Adrenal gland (tissue), 9 donors: ENCODE measurements at regions not wholly inside any gene's neighbourhood (a gene's known extent, or its start where the extent isn't known, plus 50 kb on each side); places are given as distances from the start of the nearest gene placed in this dataset.

ENCODE experiments used
- DNase-seq, 7 donors: peaks; one replicate each; pipeline ENCODE4 v3.0.0-alpha.2; 2019 to 2020
- H3K27ac ChIP-seq, 5 donors: fragments of 200-600 bp; sonication (generic) in 4 of 5; 1 replicate in 3 of 5; 2 replicates in 2 of 5; pipeline versions ENCODE4 v1.5.1 to v1.8.0; 2016 to 2020; ENCODE audit warnings: mild to moderate bottlenecking in 1 of 5
- H3K27me3 ChIP-seq: fragments of 200-600 bp; 2 replicates; pipeline ENCODE4 v1.8.0; 2021
- H3K36me3 ChIP-seq, 2 donors: fragments of 200-600 bp; replicated peaks in 1 of 2; 1 replicate in 1 of 2; 2 replicates in 1 of 2; pipeline versions ENCODE4 v1.5.1 to v1.8.0; 2018 to 2022
- H3K4me1 ChIP-seq, 2 donors: fragments of 200-600 bp; replicated peaks in 1 of 2; 1 replicate in 1 of 2; 2 replicates in 1 of 2; pipeline versions ENCODE4 v1.5.1 to v1.8.0; 2018 to 2021
- H3K4me3 ChIP-seq, 4 donors: fragments of 200-600 bp; sonication (generic) in 3 of 4; one replicate each; pipeline ENCODE4 v1.5.1; 2016 to 2018
- H3K9me3 ChIP-seq, 3 donors: fragments of 200-600 bp; sonication (generic) in 1 of 3; replicated peaks in 1 of 3; 1 replicate in 2 of 3; 2 replicates in 1 of 3; pipeline versions ENCODE4 v1.5.1 to v1.8.0; 2016 to 2021
- CTCF ChIP-seq, 6 experiments: fragments of 450-650 bp in 4 of 6; fragments of 200-600 bp in 2 of 6; sonication (generic) in 1 of 6; IDR thresholded peaks; 1 replicate in 5 of 6; 2 replicates in 1 of 6; pipeline versions ENCODE4 v1.5.1 to v1.8.0; 2016 to 2021; ENCODE audit warnings: antibody characterized with exemption in 6 of 6, mild to moderate bottlenecking in 2 of 6, moderate library complexity in 1 of 6
- POLR2A ChIP-seq, 2 donors: fragments of 450-650 bp; IDR thresholded peaks; one replicate each; pipeline ENCODE4 v1.6.1; 2017; ENCODE audit warnings: antibody characterized with exemption in 2 of 2, mild to moderate bottlenecking in 2 of 2, moderate library complexity in 1 of 2
- WGBS, 4 donors: extraction: QIAGEN DNeasy Blood & Tissue Kit in 2 of 4; methylation state at CpG; one replicate each; pipeline versions ENCODE4 v1.1.5 to v1.1.7; 2013 to 2017; 5-methylcytosine and 5-hydroxymethylcytosine counted together
- intact Hi-C, 2 donors: fragments of 100-400 bp; cut with DNase I; formaldehyde crosslinking; loops; one replicate each; pipeline versions ENCODE4 v1.14.1 to v1.15.0; 2022 to 2023
- donor health status: healthy with polysubstance abuse.
- donor health status: Bipolar disorder and iron deficiency.
- donor health status: DM: yes; HTN: yes; CAD: no.
- donor health status: DM: no; HTN: no; CAD: no.
- donor health status: DM: no; HTN: no; CAD: no.

GRCh38 chr5:92337772-92338234 is 954.7 kb upstream of the ARRDC3 start:
- DNase-seq = no peak
- Histone ChIP-seq H3K9me3 (no peaks in the 10 kb centered on the region), H3K27me3 (no peaks in the 10 kb centered on the region), H3K27ac (no peak overlapping the region), H3K4me1 (no peaks in the 10 kb centered on the region), H3K4me3 (no peak overlapping the region), H3K36me3 (no peaks in the 10 kb centered on the region)
- intact Hi-C loops = no loop called here
- 46 to 55% (median 51%) methylated on average over 2 of the region's 2 CpGs for WGBS, 4 donors
- no peak for TF ChIP-seq POLR2A (IDR thresholded peaks at IDR 0.05)
- TF ChIP-seq CTCF (IDR thresholded peaks at IDR 0.05) = no peak

GRCh38 chr5:92332039-92332438 is 948.9 kb upstream of the ARRDC3 start:
- TF ChIP-seq CTCF (IDR thresholded peaks at IDR 0.05) (no peak), POLR2A (IDR thresholded peaks at IDR 0.05) (no peak)
- no peak for DNase-seq
- Histone ChIP-seq H3K27me3 (no peaks in the 10 kb centered on the region), H3K4me3 (no peak overlapping the region), H3K36me3 (no peaks in the 10 kb centered on the region), H3K27ac (no peak overlapping the region), H3K9me3 (no peaks in the 10 kb centered on the region), H3K4me1 (no peaks in the 10 kb centered on the region)
- 53 to 65% (median 57%) methylated on average over 2 of the region's 2 CpGs for WGBS, 4 donors
- intact Hi-C loops = no loop called here

GRCh38 chr5:92330365-92330764 is 947.2 kb upstream of the ARRDC3 start:
- no peaks in the 10 kb centered on the region for H3K36me3 ChIP-seq

GRCh38 chr5:92329759-92330158 is 946.6 kb upstream of the ARRDC3 start:
- intact Hi-C loops = no loop called here
- Histone ChIP-seq H3K27ac (no peak overlapping the region), H3K36me3 (no peaks in the 10 kb centered on the region), H3K4me3 (no peak overlapping the region), H3K27me3 (no peaks in the 10 kb centered on the region), H3K4me1 (no peaks in the 10 kb centered on the region), H3K9me3 (no peaks in the 10 kb centered on the region)
- WGBS, 4 donors = 68 to 72% (median 70%) methylated on average over 3 of the region's 3 CpGs
- no peak for DNase-seq
- no peak for TF ChIP-seq CTCF (IDR thresholded peaks at IDR 0.05)
- TF ChIP-seq POLR2A (IDR thresholded peaks at IDR 0.05) = no peak

More at GRCh38 chr5:92330365-92330764, 947.2 kb upstream of the ARRDC3 start:
- Histone ChIP-seq H3K4me3 (no peak overlapping the region), H3K9me3 (no peaks in the 10 kb centered on the region), H3K27me3 (no peaks in the 10 kb centered on the region), H3K4me1 (no peaks in the 10 kb centered on the region), H3K27ac (no peak overlapping the region)
- intact Hi-C loops = no loop called here
- TF ChIP-seq POLR2A (IDR thresholded peaks at IDR 0.05) (no peak), CTCF (IDR thresholded peaks at IDR 0.05) (no peak)
- DNase-seq = no peak
